Psoas muscle (tissue), 7 donors: ENCODE measurements at regions not wholly inside any gene's neighbourhood (a gene's known extent, or its start where the extent isn't known, plus 50 kb on each side); places are given as distances from the start of the nearest gene placed in this dataset.

Source experiments
- ATAC-seq, 4 donors: fragments of 200-7000 bp; cut with Tn5 transposase; one replicate each; pipeline ENCODE4 v1.9.1; 2020; ENCODE audit warnings: moderate library complexity in 3 of 4, mild to moderate bottlenecking in 2 of 4
- DNase-seq, 2 donors: peaks; one replicate each; pipeline ENCODE4 v3.0.0-alpha.2; 2020
- H3K27ac ChIP-seq: fragments of 200-600 bp; one replicate; pipeline ENCODE4 v1.8.0; 2022
- H3K27me3 ChIP-seq, 3 donors: fragments of 200-600 bp in 1 of 3; one replicate each; pipeline versions ENCODE4 v1.6.1 to v1.8.0; 2013 to 2022; ENCODE audit warnings: low read length in 2 of 3, mild to moderate bottlenecking in 2 of 3, moderate library complexity in 1 of 3; ENCODE audit not compliant: insufficient read depth in 3 of 3
- H3K36me3 ChIP-seq, 2 donors: fragments of 200-600 bp in 1 of 2; one replicate each; pipeline versions ENCODE4 v1.6.1 to v1.8.0; 2013 to 2022; ENCODE audit warnings: low read depth in 1 of 2, mild to moderate bottlenecking in 1 of 2, moderate library complexity in 1 of 2; ENCODE audit not compliant: insufficient read depth in 1 of 2
- H3K4me1 ChIP-seq: fragments of 200-600 bp; one replicate; pipeline ENCODE4 v1.8.0; 2022
- H3K4me3 ChIP-seq: fragments of 200-600 bp; one replicate; pipeline ENCODE4 v1.8.0; 2022; ENCODE audit warnings: mild to moderate bottlenecking
- H3K9me3 ChIP-seq: fragments of 200-600 bp; one replicate; pipeline ENCODE4 v1.8.0; 2022
- CTCF ChIP-seq: fragments of 200-600 bp; IDR thresholded peaks from one replicate; pipeline ENCODE4 v1.8.0; 2022; ENCODE audit warnings: antibody characterized with exemption
- WGBS, 3 donors: extraction: QIAGEN DNeasy Blood & Tissue Kit; methylation state at CpG; one replicate each; pipeline versions ENCODE4 v1.1.6 to v1.1.7; 2013; 5-methylcytosine and 5-hydroxymethylcytosine counted together
- intact Hi-C, 2 donors: fragments of 100-400 bp; cut with DNase I; formaldehyde crosslinking; loops; one replicate each; pipeline versions ENCODE4 v1.11.0 to v1.14.2; 2022
- donor health status: healthy with polysubstance abuse.
- donor health status: DM: no; HTN: no; CAD: no; lungs with moderate emphysema.
- donor health status: Bipolar disorder and iron deficiency.
- donor health status: healthy.
- donor health status: DM: yes; HTN: yes; CAD: no.
- donor health status: DM: no; HTN: no; CAD: no.
- donor health status: DM: yes; HTN: yes; CAD: no.

- no peak for TF ChIP-seq CTCF
- Histone ChIP-seq H3K4me3 (no peak overlapping the region), H3K4me1 (no peaks in the 10 kb centered on the region), H3K36me3 (no peaks in the 10 kb centered on the region), H3K27me3 (no peaks in the 10 kb centered on the region), H3K9me3 (no peaks in the 10 kb centered on the region), H3K27ac (no peak overlapping the region)
- intact Hi-C loops, result loop anchor here in 1 of 2 donors (10.0 kb wide), 1 partner anchor 62 kb away; no protein-coding TSS in a partner anchor
- WGBS, 3 donors, result 89 to 90% (median 90%) methylated on average over 5 of the region's 5 CpGs
- DNase-seq (no peak), ATAC-seq (no peak)
Observed at GRCh38 chr16:6932871-6933385, 399.7 kb upstream of the RBFOX1 start.

GRCh38 chr16:6929868-6930267 is 402.8 kb upstream of the RBFOX1 start:
- no peak for TF ChIP-seq CTCF
- Histone ChIP-seq H3K27ac (no peak overlapping the region), H3K9me3 (no peaks in the 10 kb centered on the region), H3K36me3 (no peaks in the 10 kb centered on the region), H3K4me1 (no peaks in the 10 kb centered on the region), H3K4me3 (no peak overlapping the region), H3K27me3 (no peaks in the 10 kb centered on the region)
- WGBS, 3 donors, result 53 to 66% (median 58%) methylated on average over 4 of the region's 4 CpGs
- intact Hi-C loops, result loop anchor here in 1 of 2 donors (10.0 kb wide), 1 partner anchor 65 kb away; no protein-coding TSS in a partner anchor
- DNase-seq (no peak), ATAC-seq (no peak)

GRCh38 chr16:6926762-6927161 is 405.9 kb upstream of the RBFOX1 start:
- no peaks in the 10 kb centered on the region for H3K9me3 ChIP-seq
- no peaks in the 10 kb centered on the region for H3K4me1 ChIP-seq
- intact Hi-C loops, result no loop called here
- no peaks in the 10 kb centered on the region for H3K27me3 ChIP-seq
- no peak for TF ChIP-seq CTCF
- no peak for DNase-seq
- 29 to 30% (median 29%) methylated on average over 7 of the region's 7 CpGs for WGBS, 3 donors
- H3K36me3 ChIP-seq, result no peaks in the 10 kb centered on the region
- no peak overlapping the region for H3K4me3 ChIP-seq
- no peak overlapping the region for H3K27ac ChIP-seq
- no peak for ATAC-seq

- H3K27ac ChIP-seq, result no peak overlapping the region
- intact Hi-C loops, result no loop called here
- H3K9me3 ChIP-seq, result no peaks in the 10 kb centered on the region
- no peak for TF ChIP-seq CTCF
- DNase-seq (no peak), ATAC-seq (no peak)
- H3K36me3 ChIP-seq, result no peaks in the 10 kb centered on the region
- H3K4me3 ChIP-seq, result no peak overlapping the region
- 46 to 50% (median 48%) methylated on average over 6 of the region's 6 CpGs for WGBS, 3 donors
- no peaks in the 10 kb centered on the region for H3K27me3 ChIP-seq
- H3K4me1 ChIP-seq, result no peaks in the 10 kb centered on the region
Observed at GRCh38 chr16:6926341-6926740, 406.3 kb upstream of the RBFOX1 start.

GRCh38 chr16:6918646-6919045 is 414.0 kb upstream of the RBFOX1 start:
- intact Hi-C loops, result no loop called here
- Histone ChIP-seq H3K4me1 (no peaks in the 10 kb centered on the region), H3K27me3 (no peaks in the 10 kb centered on the region), H3K27ac (no peak overlapping the region), H3K36me3 (no peaks in the 10 kb centered on the region), H3K9me3 (no peaks in the 10 kb centered on the region), H3K4me3 (no peak overlapping the region)
- ATAC-seq (no peak), DNase-seq (no peak)
- TF ChIP-seq CTCF, result no peak
- 85 to 89% (median 87%) methylated on average over 7 of the region's 7 CpGs for WGBS, 3 donors
